Hindlimb muscle (tissue), 1 donor: ENCODE measurements at regions not wholly inside any gene's neighbourhood (a gene's known extent, or its start where the extent isn't known, plus 50 kb on each side); places are given as distances from the start of the nearest gene placed in this dataset.
"Not testable (repeated sequence)": the region's sequence is repeated elsewhere in the genome, so short reads cannot be mapped to it uniquely, and the experiment has no call there.

Experiments used
- DNase-seq: peaks from one replicate; pipeline ENCODE4 v3.0.0-alpha.2; 2013

DNA sequence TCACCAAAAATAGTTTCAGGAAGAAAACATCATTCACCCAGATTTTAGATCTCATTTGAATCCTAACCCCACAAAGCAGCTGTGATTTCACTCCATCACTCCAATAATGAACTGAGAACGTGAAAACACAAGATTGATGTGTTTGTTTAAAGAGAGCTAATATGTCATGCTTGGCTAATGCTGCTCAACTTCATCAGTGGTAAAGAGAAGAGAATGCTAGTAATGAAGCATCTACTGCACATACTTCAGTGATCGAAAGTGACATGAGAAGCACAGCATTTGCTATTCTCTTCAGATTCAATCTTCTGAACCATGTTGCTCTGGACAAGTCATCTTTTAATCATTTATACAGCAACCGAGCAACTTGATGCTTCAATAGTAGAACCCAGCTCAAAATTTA lies 874.7 kb downstream of the EFNA5 start:
- no peak for DNase-seq

DNA sequence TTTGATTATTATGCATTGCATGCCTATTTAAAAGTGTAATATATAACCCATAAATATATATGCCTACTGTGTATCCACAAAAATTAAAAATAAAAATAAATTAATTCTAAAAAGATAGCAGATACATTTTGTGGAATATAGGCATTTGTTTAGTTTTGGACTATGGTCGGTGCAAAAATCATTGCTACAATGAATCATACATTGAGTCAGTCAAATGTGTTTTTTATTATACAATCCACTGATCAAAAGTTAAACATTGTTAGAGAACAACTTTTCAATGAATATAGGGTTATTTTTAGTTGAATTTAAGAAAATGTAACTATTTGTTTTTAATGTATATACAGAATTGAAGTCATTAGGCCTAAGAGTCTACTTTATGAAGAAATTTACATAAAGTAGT lies 885.9 kb downstream of the EFNA5 start:
- DNase-seq = no peak

DNA sequence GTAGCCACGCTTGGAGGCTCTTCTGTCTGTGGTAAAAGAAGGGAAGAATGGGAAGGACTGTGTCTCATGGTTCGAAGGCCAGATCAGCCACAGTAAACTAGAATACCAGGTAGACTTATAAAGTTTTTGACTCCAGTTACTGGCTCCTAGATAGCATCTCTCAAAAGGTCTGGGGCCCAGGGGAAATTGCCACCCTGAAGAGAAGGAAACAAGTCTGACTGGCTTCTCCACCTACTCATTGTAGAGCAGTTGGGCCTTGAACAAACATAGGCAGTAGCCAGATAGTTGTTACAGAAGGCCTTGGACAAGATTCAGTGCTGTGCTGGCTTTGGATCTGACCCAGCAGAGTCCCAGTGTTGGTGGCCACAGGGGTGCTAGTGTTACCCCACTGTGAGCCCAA lies 890.4 kb downstream of the EFNA5 start:
- DNase-seq = no peak

DNA sequence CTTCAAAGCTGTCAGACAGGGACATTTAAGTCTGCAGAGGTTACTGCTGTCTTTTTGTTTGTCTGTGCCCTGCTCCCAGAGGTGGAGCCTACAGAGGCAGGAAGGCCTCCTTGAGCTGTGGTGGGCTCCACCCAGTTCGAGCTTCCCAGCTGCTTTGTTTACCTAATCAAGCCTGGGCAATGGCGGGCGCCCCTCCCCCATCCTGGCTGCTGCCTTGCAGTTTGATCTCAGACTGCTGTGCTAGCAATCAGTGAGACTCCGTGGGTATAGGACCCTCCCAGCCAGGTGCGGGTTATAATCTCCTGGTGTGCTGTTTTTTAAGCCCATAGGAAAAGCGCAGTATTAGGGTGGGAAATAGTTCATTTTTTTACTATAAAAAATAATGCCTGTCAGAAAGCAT lies 894.2 kb downstream of the EFNA5 start:
- DNase-seq = not testable (repeated sequence)

DNA sequence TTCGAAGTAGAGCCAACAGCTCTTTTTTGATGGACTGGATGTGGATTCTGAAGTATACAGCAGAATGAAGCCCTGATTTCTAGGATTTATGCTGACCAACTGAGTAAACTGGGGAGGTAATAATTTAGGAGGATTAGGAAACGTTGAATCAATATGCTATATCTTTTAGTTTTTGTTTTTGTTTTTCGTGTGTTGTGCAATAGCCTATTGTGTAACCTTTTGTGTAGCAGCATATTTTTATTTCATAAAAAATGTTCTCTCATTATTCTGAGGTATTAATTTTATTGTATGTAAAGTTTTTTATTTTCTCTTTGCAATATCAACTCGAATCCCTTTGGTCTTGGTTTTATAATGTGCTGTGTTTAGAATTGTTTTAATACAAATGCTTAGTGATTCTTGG lies 902.3 kb downstream of the EFNA5 start:
- no peak for DNase-seq

DNA sequence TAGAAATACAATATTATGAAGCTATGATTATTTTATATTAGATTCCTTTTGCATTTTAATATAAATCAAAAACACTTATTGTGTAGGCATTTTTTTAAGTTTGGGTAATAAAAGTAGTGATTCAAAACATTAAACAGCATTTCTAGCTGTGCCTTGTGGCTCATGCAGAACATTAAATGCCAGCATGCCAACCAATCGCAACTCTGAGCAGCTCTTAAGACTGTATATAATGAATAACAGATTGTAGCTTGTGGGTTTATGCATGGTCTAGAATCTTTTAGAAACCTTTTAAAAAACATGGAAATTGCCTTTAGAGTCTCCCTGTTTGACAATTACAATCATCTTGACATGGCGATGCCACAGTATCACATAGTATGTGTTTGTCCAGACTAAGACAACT lies 903.8 kb downstream of the EFNA5 start:
- no peak for DNase-seq

DNA sequence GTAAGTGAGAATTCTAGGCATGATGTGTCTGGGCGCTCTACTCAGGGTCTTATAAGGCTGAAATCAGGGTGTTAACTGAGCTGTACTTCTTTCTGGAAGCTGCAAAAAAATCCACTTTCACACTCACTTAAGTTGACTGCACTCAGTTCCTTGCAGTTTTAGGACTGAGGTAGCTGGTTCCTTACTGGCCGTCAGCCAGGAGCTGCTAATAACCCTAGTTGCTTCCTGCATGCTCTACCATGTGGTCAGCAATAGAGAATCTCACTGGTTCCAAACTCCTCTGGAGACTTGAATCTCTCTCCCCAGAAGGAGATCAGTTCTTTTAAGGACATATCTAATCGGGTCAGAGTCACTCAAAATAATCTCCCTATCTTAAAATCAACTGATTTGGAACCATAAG lies 911.2 kb downstream of the EFNA5 start:
- no peak for DNase-seq

DNA sequence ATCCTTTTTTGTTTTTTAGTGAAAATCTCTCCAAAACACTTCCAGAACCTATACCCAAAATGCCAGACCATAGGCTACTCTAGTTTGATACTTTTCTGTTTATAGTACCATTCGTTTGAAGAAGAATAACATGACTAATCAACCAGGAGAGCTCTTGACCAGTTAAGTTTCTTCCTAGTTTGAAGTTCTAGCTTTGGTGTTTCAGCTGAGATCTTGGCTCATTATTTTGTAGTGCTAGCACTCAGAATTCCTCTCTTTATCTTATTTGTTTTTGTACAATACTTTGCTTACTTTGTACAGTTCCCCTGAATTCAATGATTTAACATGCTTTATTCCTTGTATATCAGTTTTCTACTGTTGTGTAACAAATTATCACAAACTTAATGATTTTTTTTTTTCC lies 911.6 kb downstream of the EFNA5 start:
- no peak for DNase-seq

DNA sequence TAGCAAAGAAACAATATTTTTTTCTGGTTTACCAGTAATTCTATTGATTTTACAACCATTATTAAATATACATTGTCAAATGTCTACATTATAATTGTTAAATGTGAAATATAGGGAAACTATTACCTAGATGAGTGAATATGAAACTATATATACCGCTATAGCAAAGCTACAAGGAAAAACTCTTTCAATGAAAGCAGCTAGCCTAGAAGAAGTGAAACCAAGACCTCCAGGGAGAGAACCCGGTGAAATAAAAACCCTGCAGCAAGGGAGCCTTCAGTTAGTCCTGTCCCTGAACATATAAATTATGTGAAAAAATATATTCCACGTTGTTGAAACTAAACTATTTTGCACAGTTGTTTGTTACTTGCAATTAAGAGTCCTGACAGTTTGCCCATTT lies 913.1 kb downstream of the EFNA5 start:
- no peak for DNase-seq

DNA sequence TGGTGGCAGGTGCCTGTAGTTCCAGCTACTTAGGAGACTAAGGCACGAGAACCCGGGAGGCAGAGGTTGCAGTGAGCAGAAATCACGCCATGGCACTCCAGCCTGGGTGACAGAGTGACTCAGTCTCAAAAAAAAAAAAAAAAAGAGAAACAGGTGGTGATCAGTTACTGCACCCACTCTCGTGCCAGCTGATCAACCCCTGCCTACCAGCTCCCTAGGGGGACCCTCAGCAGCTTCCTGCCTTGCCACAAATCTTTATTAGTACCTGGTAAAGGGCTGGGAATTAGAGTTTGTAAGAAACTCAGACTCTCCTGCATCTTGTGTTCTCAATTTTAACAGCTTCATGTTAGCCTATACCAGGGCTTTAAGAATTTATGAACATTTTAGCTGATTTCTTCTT lies 914.9 kb downstream of the EFNA5 start:
- DNase-seq = no peak

DNA sequence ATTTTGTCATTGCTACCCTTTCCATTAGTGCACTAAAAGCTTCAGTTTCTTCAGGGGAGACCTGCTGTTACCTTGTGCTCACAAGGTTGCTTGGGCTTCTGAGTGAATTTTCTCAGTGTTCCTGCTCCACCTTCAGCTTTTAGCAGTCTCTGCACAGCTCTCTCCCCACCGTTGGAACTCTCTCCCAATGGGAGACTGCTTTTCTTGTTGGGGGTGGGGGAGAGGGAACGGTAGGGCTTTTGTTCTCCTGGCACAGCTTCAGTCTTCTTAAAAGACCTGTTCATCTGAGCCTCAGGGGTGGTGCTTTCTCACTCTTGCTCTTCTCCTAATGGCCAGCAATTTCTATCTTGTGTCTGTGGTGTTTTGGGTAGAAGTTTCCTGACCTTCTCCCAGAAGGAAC lies 915.7 kb downstream of the EFNA5 start:
- DNase-seq = no peak

DNA sequence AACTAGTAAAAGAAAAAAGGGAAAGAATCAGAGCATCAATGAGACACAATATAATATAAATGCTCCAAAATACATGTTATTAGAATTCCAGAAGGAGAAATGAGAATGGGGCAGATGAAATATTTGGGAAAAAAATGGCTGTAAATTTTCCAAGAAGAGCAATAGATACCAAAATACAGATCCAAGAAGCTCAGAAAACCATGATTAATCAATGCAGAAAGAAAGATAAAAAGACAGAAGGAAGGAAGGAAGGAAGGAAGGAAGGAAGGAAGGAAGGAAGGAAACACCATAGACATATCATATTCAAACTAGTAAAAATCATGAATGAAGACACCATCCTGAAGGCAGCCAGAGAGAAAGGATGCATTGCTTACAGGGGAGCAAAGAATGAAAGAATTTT lies 920.9 kb downstream of the EFNA5 start:
- DNase-seq = no peak

DNA sequence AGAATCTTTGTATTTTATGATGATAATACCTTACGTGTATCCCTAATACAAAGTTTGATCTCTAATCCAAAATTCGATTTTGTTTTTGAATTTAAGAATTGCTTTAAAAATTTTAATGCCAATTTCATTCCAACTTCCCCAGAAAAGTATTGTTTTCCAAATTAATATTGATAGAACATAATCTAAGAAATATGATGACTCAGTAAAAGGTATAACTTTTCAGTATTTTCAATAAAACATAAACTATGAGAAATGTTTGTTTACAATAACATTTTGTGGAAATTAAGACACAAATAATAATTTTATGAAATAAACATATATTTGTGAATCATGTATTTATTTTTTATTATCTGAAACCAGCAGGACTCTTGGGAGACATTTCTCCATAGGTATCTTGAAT lies 931.6 kb downstream of the EFNA5 start:
- no peak for DNase-seq

DNA sequence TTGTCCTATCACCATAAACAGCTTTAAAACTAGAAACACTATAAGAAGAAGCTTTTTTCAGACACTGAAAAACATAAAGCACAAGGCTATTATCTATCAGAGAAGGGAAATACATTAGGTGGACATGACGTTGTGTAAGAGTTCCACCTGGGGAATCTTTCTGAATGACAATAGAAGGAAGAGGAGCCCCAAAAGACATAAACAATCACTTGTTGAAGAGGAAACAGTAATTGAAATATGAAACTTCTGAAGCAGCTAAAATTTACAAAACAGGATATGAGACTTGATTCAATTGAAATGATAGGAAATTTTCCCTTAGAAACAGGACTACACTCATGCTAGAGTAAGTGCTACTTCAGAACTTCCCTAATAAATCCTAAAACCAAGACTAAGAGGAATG lies 933.6 kb downstream of the EFNA5 start:
- no peak for DNase-seq

DNA sequence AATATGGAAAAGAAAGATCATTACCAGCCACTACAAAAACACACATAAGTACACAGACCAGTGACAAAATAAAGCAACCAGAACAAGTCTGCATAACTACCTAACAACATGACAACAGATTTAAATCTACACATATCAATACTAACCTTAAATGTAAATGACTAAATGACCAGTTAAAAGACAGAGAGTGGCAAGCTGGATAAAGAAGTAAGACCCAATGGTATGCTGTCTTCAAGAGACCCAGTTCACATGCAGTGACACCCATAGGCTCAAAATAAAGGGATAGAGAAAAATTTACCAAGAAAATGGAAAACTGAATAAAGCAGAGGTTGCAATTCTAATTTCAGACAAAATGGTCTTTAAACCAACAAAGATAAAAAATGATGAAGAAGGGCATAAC lies 938.1 kb downstream of the EFNA5 start:
- DNase-seq = no peak

DNA sequence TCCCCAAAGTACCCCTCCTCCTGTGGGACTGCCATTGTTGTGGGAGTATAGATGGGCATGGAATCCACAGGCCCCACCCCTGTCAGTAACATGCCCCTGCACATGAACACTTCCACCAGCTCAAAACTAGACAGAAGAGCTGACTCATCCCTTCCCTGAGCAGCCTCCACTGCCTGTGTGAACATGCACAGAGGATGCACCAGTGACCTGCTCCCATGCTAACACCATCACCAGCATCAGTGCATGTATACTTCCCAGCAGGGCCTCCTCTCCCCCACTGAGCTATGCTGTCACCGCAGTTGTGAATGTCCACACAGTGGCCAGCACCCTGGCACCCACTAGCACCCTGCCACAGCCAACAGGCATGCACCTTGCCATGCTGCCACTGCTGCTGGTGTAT lies 939.8 kb downstream of the EFNA5 start:
- no peak for DNase-seq

DNA sequence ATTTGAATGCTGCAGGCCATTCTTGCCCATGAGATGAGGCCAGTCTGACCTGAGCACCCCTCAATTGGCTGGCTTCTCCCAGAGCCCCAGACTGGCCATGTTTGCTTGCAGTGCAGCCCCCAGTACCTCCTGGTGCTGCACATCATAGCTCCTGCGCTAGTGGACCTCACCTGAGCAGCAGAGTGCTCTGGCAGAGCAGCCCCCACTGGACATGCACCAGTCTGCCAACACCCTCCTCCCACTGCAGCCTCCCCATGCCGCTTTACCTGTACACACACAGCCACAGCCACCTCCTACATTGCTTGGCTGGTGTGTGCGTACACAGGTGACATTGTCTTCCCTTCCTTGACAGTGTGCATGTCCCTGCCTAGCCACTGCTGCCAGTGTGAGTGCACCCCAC lies 940.2 kb downstream of the EFNA5 start:
- DNase-seq = no peak

DNA sequence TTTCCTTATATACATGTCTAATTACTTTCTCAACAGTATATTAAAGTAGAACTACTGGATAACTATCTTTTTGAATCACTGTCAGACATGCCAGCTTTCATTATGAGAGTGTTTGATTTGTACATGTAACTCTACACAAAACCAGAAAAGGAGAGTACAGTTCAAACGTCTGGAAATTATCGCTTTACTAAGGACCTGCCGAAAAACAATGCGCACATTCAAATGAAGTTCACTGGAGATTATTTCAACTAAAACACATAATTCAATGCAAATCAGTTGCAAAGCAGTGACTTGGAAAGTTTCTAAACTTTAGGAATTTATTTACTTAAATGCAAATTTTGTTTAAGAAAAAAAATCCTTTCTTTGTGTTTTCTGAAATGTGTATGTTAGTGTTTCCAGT lies 942.5 kb downstream of the EFNA5 start:
- DNase-seq = no peak

DNA sequence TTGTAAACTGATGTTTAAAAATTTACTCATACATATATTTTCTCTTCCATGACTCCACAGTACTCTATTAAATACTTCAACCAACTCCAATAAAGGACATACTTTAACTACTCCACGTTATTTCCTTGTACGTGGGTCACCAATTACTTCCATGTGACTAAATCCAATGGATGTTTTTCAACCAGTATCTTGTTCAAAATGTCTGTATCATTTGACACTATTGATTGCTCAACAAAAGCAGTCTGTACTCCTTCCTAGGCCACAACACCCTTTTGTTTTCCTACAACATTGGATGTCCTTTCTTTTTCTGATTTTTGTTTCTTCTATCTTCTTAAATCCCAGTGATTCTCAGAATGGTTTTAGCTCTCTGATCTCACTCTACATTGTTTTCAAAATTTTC lies 943.7 kb downstream of the EFNA5 start:
- DNase-seq = no peak

DNA sequence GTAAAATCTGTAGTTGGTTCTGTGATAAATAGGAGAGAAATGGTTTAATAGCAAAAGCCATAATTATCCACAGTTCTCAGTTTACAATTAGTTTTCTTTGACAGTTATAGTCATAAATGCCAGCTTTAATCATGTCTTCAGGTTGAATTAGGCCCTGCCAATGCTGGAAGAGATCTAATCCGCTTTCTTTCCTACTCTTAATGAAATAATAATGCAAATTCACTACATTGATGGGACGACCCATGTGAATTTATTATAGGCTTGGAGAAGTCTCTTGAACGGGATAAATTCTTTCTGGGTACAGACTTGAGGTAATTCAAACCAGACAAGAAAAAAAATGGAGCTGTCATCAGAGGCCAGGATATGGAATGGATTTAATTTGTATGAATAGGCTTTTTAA lies 950.4 kb downstream of the EFNA5 start:
- no peak for DNase-seq

DNA sequence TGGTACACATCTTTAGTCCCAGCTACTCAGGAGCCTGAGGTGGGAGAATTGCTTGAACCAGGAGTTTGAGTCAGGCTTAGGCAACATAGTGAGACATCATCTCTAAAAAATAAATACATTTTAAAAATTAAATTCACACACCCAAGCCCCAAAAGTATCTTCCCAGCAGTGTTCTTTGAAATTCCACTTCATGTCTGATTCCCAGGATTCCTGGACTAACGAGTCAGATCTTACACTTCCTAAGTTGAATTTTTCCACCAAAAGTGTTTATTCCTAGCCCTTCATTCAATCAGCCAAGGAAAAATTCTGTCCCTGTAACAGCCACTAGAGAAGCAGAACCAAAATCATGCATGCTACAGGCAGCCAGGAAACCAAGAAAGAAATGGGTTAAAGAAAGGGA lies 970.9 kb downstream of the EFNA5 start:
- DNase-seq = no peak

DNA sequence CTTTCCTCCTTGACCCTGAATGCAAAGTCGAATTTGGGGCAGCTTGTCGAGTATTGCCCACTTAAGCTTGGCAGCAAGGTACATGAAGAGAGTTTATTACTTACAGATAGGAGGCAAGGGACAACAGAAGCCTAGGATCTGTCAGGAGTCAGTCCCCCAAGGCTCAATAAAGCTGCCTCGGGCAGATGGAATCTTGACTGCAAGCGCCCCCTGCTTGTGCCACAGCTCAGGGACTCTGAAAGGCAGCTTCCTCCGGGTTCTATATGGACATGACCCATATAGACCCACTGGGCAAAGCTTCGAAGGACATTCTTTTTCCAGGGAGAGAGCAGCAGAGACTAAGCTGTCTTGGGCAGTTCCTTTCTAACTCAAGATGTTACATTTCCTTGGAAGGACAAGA lies 971.5 kb downstream of the EFNA5 start:
- no peak for DNase-seq

DNA sequence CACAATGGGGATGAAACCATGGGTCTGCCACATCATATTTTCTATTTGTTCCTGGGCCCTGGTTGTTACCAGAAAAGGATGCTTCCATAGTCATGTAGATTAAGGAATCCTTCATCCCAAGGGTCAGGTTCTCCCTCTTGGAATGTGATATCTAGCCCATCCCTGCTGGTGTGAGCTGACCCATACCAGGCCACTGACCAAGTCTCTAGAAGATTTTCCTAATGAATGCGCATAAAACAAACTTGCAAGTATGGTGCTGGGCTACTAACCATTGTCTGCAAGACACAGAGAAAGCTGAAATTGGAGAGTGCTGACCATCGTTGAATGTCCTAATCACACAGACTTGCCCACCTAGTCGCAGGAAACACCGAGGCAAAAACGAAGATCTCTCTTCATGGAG lies 972.6 kb downstream of the EFNA5 start:
- no peak for DNase-seq

DNA sequence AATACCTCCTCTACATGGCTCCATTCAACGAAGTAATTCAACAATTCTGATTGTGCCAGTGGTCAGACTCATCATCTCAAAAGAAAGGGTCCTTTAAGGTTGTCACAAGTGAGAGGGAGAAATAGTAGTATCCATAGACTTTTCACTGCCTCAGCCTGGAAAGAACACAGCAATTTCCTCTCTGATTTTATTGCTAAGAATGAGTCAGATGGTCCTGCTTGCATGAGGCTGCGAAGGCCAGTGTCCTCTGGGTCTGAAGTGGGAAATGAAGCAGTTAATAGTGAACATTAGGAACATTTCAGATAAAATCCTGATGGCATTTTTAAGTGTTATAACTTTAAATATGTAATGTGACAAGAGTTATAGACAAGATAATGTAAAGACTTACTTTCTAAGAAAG lies 979.0 kb downstream of the EFNA5 start:
- no peak for DNase-seq

DNA sequence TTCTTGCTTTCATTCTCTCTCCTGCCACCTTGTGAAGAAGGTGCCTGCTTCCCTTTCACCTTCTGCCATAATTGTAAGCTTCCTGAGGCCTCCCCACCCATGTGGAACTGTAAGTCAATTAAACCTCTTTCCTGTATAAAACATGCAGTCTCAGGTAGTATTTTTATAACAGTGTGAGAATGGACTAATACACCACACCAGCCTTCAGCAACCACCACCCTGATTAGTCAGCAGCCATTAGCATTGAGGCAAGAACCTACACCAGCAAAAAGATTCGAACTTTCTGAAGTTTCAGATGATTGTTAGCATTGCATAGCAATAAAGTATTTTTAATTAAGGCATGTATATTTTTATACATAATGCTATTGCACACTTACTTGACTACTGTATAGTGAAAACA lies 980.2 kb downstream of the EFNA5 start:
- no peak for DNase-seq

DNA sequence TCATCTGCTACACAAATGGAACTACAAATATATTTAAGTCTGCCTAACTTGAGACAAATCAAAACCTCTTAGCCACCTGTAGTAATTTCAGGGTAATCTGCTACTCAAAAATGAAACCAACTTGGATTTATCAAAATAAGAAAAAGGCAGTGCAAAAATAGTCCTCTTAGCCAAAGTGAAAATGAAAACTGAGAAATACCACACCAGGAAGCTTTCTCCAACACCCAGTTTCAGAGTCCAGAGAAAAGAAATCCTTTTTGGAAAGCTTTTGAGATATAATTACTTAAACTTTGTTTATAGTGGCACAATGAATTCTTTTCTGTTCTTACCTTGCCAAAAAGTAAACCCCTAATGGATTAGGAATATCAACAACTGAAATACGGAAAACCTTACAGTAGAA lies 990.4 kb downstream of the EFNA5 start:
- DNase-seq = peak; percentile 11
